ENCODE measurements at regions not wholly inside any gene's neighbourhood (a gene's known extent, or its start where the extent isn't known, plus 50 kb on each side); places are given as distances from the start of the nearest gene placed in this dataset.

GRCh38 chr2:217469203-217469810, 533.5 kb downstream of the TNS1 start:
- DNase-seq = no peak

GRCh38 chr2:217468042-217468830, 534.6 kb downstream of the TNS1 start:
- DNase-seq = no peak

GRCh38 chr2:217467331-217467730, 535.5 kb downstream of the TNS1 start:
- DNase-seq = no peak

- DNase-seq = no peak
These were observed 536.0 kb downstream of the TNS1 start for GRCh38 chr2:217466805-217467204.

- no peak for DNase-seq
These were observed 536.7 kb downstream of the TNS1 start for GRCh38 chr2:217466104-217466503.

- no peak for DNase-seq
These were observed 537.7 kb downstream of the TNS1 start for GRCh38 chr2:217465100-217465499.

GRCh38 chr2:217463402-217464075, 539.3 kb downstream of the TNS1 start:
- no peak for DNase-seq

- no peak for DNase-seq
These were observed 540.7 kb downstream of the TNS1 start for GRCh38 chr2:217462121-217462520.

- DNase-seq = no peak
These were observed 541.1 kb downstream of the TNS1 start for GRCh38 chr2:217461674-217462073.

GRCh38 chr2:217459680-217460405, 543.0 kb downstream of the TNS1 start:
- DNase-seq = no peak

GRCh38 chr2:217459016-217459415, 543.8 kb downstream of the TNS1 start:
- no peak for DNase-seq

- DNase-seq = no peak
These were observed 546.8 kb downstream of the TNS1 start for GRCh38 chr2:217456016-217456415.

GRCh38 chr2:217452928-217453327, 549.9 kb downstream of the TNS1 start:
- no peak for DNase-seq

GRCh38 chr2:217451666-217452065, 551.1 kb downstream of the TNS1 start:
- DNase-seq = no peak

- DNase-seq = no peak
These were observed 553.4 kb downstream of the TNS1 start for GRCh38 chr2:217449444-217449843.

GRCh38 chr2:217448860-217449259, 553.9 kb downstream of the TNS1 start:
- DNase-seq = no peak

- no peak for DNase-seq
These were observed 557.1 kb downstream of the TNS1 start for GRCh38 chr2:217445723-217446122.

GRCh38 chr2:217444932-217445331, 557.9 kb downstream of the TNS1 start:
- DNase-seq = no peak

- DNase-seq = no peak
These were observed 558.3 kb downstream of the TNS1 start for GRCh38 chr2:217444509-217444908.

GRCh38 chr2:217443601-217444000, 559.2 kb downstream of the TNS1 start:
- DNase-seq = no peak

- DNase-seq = no peak
These were observed 562.8 kb downstream of the TNS1 start for GRCh38 chr2:217440000-217440399.

- DNase-seq = no peak
These were observed 564.0 kb downstream of the TNS1 start for GRCh38 chr2:217438821-217439220.

- DNase-seq = no peak
These were observed 564.7 kb downstream of the TNS1 start for GRCh38 chr2:217438136-217438535.

All from NCI-H2081 (cell line).